OCI-LY7 (cell line): ENCODE measurements at regions not wholly inside any gene's neighbourhood (a gene's known extent, or its start where the extent isn't known, plus 50 kb on each side); places are given as distances from the start of the nearest gene placed in this dataset.

Experiments
- CTCF ChIP-seq: fragments of 200-600 bp; sonication (generic); conservative IDR thresholded peaks from 2 replicates; pipeline ENCODE4 v1.5.1; 2014; ENCODE audit warnings: mild to moderate bottlenecking, antibody characterized with exemption, low read length, moderate library complexity, mixed read lengths
- EZH2phosphoT487 ChIP-seq: fragments of 200-600 bp; sonication (generic); IDR thresholded peaks from 2 replicates; pipeline ENCODE4 v1.6.1; 2018; ENCODE audit warnings: low read depth, borderline replicate concordance, mild to moderate bottlenecking, mixed run types, antibody characterized with exemption, low read length, moderate library complexity, mixed read lengths

- TF ChIP-seq CTCF (no peak), EZH2phosphoT487 (no peak)
Measured at GRCh38 chr18:25510096-25510495, 158.1 kb upstream of the ZNF521 start.
